HepG2 (cell line): ENCODE measurements at regions not wholly inside any gene's neighbourhood (a gene's known extent, or its start where the extent isn't known, plus 50 kb on each side); places are given as distances from the start of the nearest gene placed in this dataset.

ENCODE experiments used
- ATAC-seq: fragments of 200-7000 bp; cut with Tn5 transposase; 3 replicates; pipeline ENCODE4 v1.9.1; 2020; ENCODE audit warnings: mild to moderate bottlenecking, moderate library complexity
- BruUV-seq: library from RNA; stranded (reverse); fragments of 400-500 nt; replicated peaks from 2 replicates; lab custom pipeline; 2021; lab: Mats Ljungman, UMichigan
- CTCF ChIA-PET: fragments of 300-600 bp; formaldehyde crosslinking; extraction: SDS; loops from one replicate; lab custom pipeline; 2021; ENCODE audit warnings: low total read pairs, inconsistent platforms, low intra/inter-chr PET ratio; lab: Yijun Ruan, JAX
- POLR2A ChIA-PET: fragments of 350-600 bp; sonication (Branson Sonifier 250); formaldehyde crosslinking; loops from one replicate; lab custom pipeline; 2020; ENCODE audit warnings: antibody characterized with exemption, inconsistent platforms; lab: Yijun Ruan, JAX
- DNase-seq: peaks from one replicate; pipeline ENCODE4 v3.0.0-alpha.2; 2015; ENCODE audit warnings: low spot score
- FAIRE-seq: peaks from 3 replicates; lab custom pipeline; 2011; peaks lifted over from hg19 to GRCh38; lab: Jason Lieb, UNC
- H2AFZ ChIP-seq: one replicate; pipeline ENCODE4 v1.6.1; 2011; ENCODE audit warnings: low read length, inconsistent platforms
- H3K27ac ChIP-seq: fragments of 300-600 bp; 3 replicates; pipeline ENCODE4 v1.8.0; 2011; ENCODE audit warnings: mixed run types, mild to moderate bottlenecking, mixed read lengths, low read length, inconsistent platforms; ENCODE audit not compliant: insufficient read depth; ENCODE audit errors: extremely low read length
- H3K27me3 ChIP-seq, 2 experiments: fragments of 200-600 bp in 1 of 2; 2 replicates in 1 of 2; 3 replicates in 1 of 2; pipeline versions ENCODE4 v1.6.0 to v1.8.0; 2011; ENCODE audit warnings: low read length in 2 of 2, mild to moderate bottlenecking in 2 of 2, moderate library complexity in 2 of 2, inconsistent platforms in 1 of 2; ENCODE audit not compliant: insufficient read depth in 2 of 2, control insufficient read depth in 1 of 2
- H3K36me3 ChIP-seq, 2 experiments: fragments of 200-600 bp in 1 of 2; replicated peaks in 1 of 2; 2 replicates in 1 of 2; 3 replicates in 1 of 2; pipeline versions ENCODE4 v1.5.1 to v1.8.0; 2011; ENCODE audit warnings: low read length in 2 of 2, inconsistent platforms in 1 of 2; ENCODE audit not compliant: insufficient read depth in 2 of 2, control insufficient read depth in 1 of 2
- H3K4me1 ChIP-seq: 2 replicates; pipeline ENCODE4 v1.5.1; 2012; ENCODE audit warnings: low read length, inconsistent platforms; ENCODE audit not compliant: insufficient read depth
- H3K4me2 ChIP-seq: 2 replicates; pipeline ENCODE4 v1.6.0; 2011; ENCODE audit warnings: low read depth, low read length, inconsistent platforms
- H3K4me3 ChIP-seq, 3 experiments: fragments of 200-600 bp in 1 of 3; sonication (generic), shearing (Covaris generic) in 1 of 3; replicated peaks in 1 of 3; 2 replicates each; pipeline ENCODE4 v1.5.1; 2011 to 2016; ENCODE audit warnings: low read length in 3 of 3, inconsistent platforms in 2 of 3, low read depth in 2 of 3, mild to moderate bottlenecking in 2 of 3, control low read depth in 1 of 3, mixed read lengths in 1 of 3; ENCODE audit not compliant: insufficient read depth in 1 of 3
- H3K79me2 ChIP-seq: one replicate; pipeline ENCODE4 v1.6.1; 2011; ENCODE audit warnings: low read length, inconsistent platforms; ENCODE audit not compliant: insufficient read depth
- H3K9ac ChIP-seq: 2 replicates; pipeline ENCODE4 v1.6.0; 2011; ENCODE audit warnings: mild to moderate bottlenecking, low read depth, low read length, inconsistent platforms; ENCODE audit not compliant: insufficient read depth
- H3K9me3 ChIP-seq: 2 replicates; pipeline ENCODE4 v1.5.1; 2012; ENCODE audit warnings: mild to moderate bottlenecking, low read length
- H4K20me1 ChIP-seq: 2 replicates; pipeline ENCODE4 v1.6.0; 2011; ENCODE audit warnings: inconsistent platforms, mild to moderate bottlenecking, low read length, moderate library complexity; ENCODE audit not compliant: insufficient read depth
- ARNTL ChIP-seq: sonication (generic); formaldehyde crosslinking; IDR thresholded peaks from 2 replicates; pipeline ENCODE4 v1.4.0; 2020; ENCODE audit warnings: mild to moderate bottlenecking, missing genetic modification reagents
- DR1 ChIP-seq: sonication (generic); formaldehyde crosslinking; IDR thresholded peaks from 2 replicates; pipeline ENCODE4 v1.8.0; 2021; ENCODE audit warnings: mild to moderate bottlenecking, missing genetic modification reagents, inconsistent platforms
- FOXP4 ChIP-seq: sonication (generic); formaldehyde crosslinking; IDR thresholded peaks from 2 replicates; pipeline ENCODE4 v1.4.0; 2020; ENCODE audit warnings: missing genetic modification reagents
- HMGA1 ChIP-seq: sonication (generic); formaldehyde crosslinking; conservative IDR thresholded peaks from 2 replicates; pipeline ENCODE4 v1.4.0; 2020; ENCODE audit warnings: missing genetic modification reagents
- NR2F1 ChIP-seq, 2 experiments: fragments of 450-650 bp in 1 of 2; formaldehyde crosslinking in 1 of 2; IDR thresholded peaks; 2 replicates each; pipeline versions ENCODE4 v1.5.0 to v1.6.1; 2016 to 2020; ENCODE audit warnings: mild to moderate bottlenecking in 1 of 2, missing compliant biosample characterization in 1 of 2, missing genetic modification reagents in 1 of 2, moderate library complexity in 1 of 2
- SIN3B ChIP-seq: fragments of 150-350 bp; IDR thresholded peaks from 2 replicates; pipeline ENCODE4 v1.6.1; 2014; ENCODE audit warnings: low read length
- SOX13 ChIP-seq, 3 experiments: fragments of 450-650 bp in 1 of 3; sonication (generic) in 1 of 3; formaldehyde crosslinking in 1 of 3; IDR thresholded peaks in 2 of 3; conservative IDR thresholded peaks in 1 of 3; 2 replicates each; pipeline versions ENCODE4 v1.5.0 to v1.6.1; 2016 to 2020; ENCODE audit warnings: antibody characterized with exemption in 1 of 3, mild to moderate bottlenecking in 1 of 3, missing compliant biosample characterization in 1 of 3, missing genetic modification reagents in 1 of 3, moderate library complexity in 1 of 3
- TEF ChIP-seq: sonication (generic); formaldehyde crosslinking; IDR thresholded peaks from 2 replicates; pipeline ENCODE4 v1.5.0; 2020; ENCODE audit warnings: missing genetic modification reagents
- UBTF ChIP-seq: sonication (generic); formaldehyde crosslinking; IDR thresholded peaks from 2 replicates; pipeline ENCODE4 v1.4.0; 2020; ENCODE audit warnings: mild to moderate bottlenecking, missing genetic modification reagents
- ZNF17 ChIP-seq: sonication (generic); formaldehyde crosslinking; IDR thresholded peaks from 2 replicates; pipeline ENCODE4 v1.5.0; 2020; ENCODE audit warnings: mild to moderate bottlenecking, missing genetic modification reagents
- WGBS: methylation state at CpG from one replicate; pipeline ENCODE4 v1.1.6; 2017; ENCODE audit warnings: low lambda C conversion rate; 5-methylcytosine and 5-hydroxymethylcytosine counted together
- in situ Hi-C: cut with HindIII; loops from 2 replicates; pipeline ENCODE4 v1.10.0; 2017; ENCODE audit warnings: low pct_unique_long_range_greater_than_20kb; ENCODE audit not compliant: extremely low pct_ligation_motif_present
- intact Hi-C: fragments of 100-400 bp; cut with micrococcal nuclease; formaldehyde crosslinking; loops from one replicate; pipeline ENCODE4 v1.10.0; 2022; ENCODE audit not compliant: unreplicated experiment
- TF ChIP-seq, protein P1 (sequence below): sonication (generic); formaldehyde crosslinking; IDR thresholded peaks from 2 replicates; pipeline ENCODE4 v1.8.0; 2022; ENCODE audit warnings: mild to moderate bottlenecking, missing genetic modification reagents, moderate library complexity
- TF ChIP-seq, protein P2 (sequence below): sonication (generic); formaldehyde crosslinking; IDR thresholded peaks from 2 replicates; pipeline ENCODE4 v1.5.1; 2020; ENCODE audit warnings: missing genetic modification reagents, mild to moderate bottlenecking, borderline replicate concordance
- TF ChIP-seq, protein P3 (sequence below): IDR thresholded peaks from 2 replicates; pipeline ENCODE4 v1.6.1; 2016; ENCODE audit warnings: missing biosample characterization, missing genetic modification reagents, low read depth

DNA sequence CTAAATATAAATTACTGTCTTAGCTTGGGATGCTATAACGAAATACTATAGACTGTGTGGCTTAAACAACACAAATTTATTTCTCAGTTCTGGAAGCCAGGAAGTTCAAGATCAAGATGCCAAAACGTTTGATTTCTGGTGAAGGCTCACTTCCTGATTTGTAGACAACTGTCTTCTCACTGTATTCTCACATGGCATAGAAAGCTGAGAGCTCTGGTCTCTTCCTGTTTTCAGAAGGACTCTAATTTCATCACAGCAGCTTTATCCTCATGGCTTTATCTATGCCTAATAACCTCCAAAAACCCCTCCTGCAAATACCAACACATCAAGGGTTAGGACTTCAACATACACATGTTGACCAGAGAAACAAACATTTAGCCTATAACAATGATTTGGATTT is 1795.5 kb downstream of the MRPL39 start (continued):
- TF ChIP-seq, protein P1, sequence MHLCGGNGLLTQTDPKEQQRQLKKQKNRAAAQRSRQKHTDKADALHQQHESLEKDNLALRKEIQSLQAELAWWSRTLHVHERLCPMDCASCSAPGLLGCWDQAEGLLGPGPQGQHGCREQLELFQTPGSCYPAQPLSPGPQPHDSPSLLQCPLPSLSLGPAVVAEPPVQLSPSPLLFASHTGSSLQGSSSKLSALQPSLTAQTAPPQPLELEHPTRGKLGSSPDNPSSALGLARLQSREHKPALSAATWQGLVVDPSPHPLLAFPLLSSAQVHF (CRISPR knock-in tag) = no peak
- TF ChIP-seq SIN3B (no peak), HMGA1 (CRISPR knock-in tag) (no peak), UBTF (CRISPR knock-in tag) (no peak)
- TF ChIP-seq, protein P2, sequence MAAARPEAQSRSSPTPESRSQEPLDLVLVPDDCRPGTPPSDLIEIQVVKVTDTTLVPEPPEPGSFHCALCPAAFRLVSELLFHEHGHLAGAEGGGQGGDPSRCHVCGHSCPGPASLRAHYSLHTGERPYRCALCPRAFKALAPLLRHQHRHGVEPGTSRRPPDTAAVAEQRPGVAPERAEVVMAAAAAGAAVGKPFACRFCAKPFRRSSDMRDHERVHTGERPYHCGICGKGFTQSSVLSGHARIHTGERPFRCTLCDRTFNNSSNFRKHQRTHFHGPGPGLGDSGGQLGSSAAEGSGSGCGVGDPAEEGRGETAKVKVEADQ (CRISPR knock-in tag) = no peak

GRCh38 chr21:23809573-23809972 is 1797.7 kb downstream of the MRPL39 start:
- WGBS = 3% methylated on average over 2 of the region's 2 CpGs
- H2AFZ ChIP-seq = no peak overlapping the region
- intact Hi-C loops = no loop called here
- no peak overlapping the region for H3K4me3 ChIP-seq
- no peaks in the 10 kb centered on the region for H3K36me3 ChIP-seq
- no peak for FAIRE-seq
- H3K9me3 ChIP-seq = peaks cover 53% of the 10 kb centered on the region
- CTCF ChIA-PET = no interaction called here
- no peaks in the 10 kb centered on the region for H3K27me3 ChIP-seq
- in situ Hi-C loops = no loop called here
- H3K4me2 ChIP-seq = no peak overlapping the region
- no TSS peak for BruUV-seq
- ATAC-seq = no peak
- POLR2A ChIA-PET = no interaction called here
- no peaks in the 10 kb centered on the region for H3K4me1 ChIP-seq
- no peak for DNase-seq
- no peak overlapping the region for H3K9ac ChIP-seq
- no peaks in the 10 kb centered on the region for H3K79me2 ChIP-seq
- no peaks in the 10 kb centered on the region for H4K20me1 ChIP-seq
- no peak overlapping the region for H3K27ac ChIP-seq
- TF ChIP-seq, protein P3, sequence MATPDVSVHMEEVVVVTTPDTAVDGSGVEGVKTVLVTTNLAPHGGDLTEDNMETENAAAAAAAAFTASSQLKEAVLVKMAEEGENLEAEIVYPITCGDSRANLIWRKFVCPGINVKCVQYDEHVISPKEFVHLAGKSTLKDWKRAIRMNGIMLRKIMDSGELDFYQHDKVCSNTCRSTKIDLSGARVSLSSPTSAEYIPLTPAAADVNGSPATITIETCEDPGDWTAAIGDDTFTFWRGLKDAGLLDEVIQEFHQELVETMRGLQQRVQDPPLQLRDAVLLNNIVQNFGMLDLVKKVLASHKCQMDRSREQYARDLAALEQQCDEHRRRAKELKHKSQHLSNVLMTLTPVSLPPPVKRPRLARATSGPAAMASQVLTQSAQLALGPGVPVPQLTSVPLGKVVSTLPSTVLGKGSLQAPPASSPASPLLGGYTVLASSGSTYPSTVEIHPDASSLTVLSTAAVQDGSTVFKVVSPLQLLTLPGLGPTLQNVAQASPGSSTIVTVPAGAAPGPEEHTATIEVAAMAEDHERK (CRISPR knock-in tag) = no peak
- no peak for TF ChIP-seq NR2F1 (CRISPR knock-in tag; IDR thresholded peaks at IDR 0.05)
- no peak for TF ChIP-seq SOX13 (IDR thresholded peaks at IDR 0.05)
- TF ChIP-seq SOX13 (CRISPR knock-in tag; conservative IDR thresholded peaks at IDR 0.05 in 1 of 2, IDR thresholded peaks at IDR 0.05 in 1 of 2) = no peak
- no peak for TF ChIP-seq FOXP4 (CRISPR knock-in tag)
- TF ChIP-seq ZNF17 = no peak
- TF ChIP-seq ARNTL (CRISPR knock-in tag) = no peak
- TF ChIP-seq DR1 = no peak
- TF ChIP-seq TEF (CRISPR knock-in tag) = no peak
